OCI-LY7 (cell line): ENCODE measurements at regions not wholly inside any gene's neighbourhood (a gene's known extent, or its start where the extent isn't known, plus 50 kb on each side); places are given as distances from the start of the nearest gene placed in this dataset.

Source experiments
- EZH2phosphoT487 ChIP-seq: fragments of 200-600 bp; sonication (generic); IDR thresholded peaks from 2 replicates; pipeline ENCODE4 v1.6.1; 2018; ENCODE audit warnings: low read depth, borderline replicate concordance, mild to moderate bottlenecking, mixed run types, antibody characterized with exemption, low read length, moderate library complexity, mixed read lengths
- TF ChIP-seq, protein P1 (sequence below): fragments of 200-600 bp; sonication (generic); conservative IDR thresholded peaks from 2 replicates; pipeline ENCODE4 v1.5.1; 2014; ENCODE audit warnings: mild to moderate bottlenecking, antibody characterized with exemption, low read length, moderate library complexity, mixed read lengths

GRCh38 chr5:2185646-2186471, 303.1 kb upstream of the IRX4 start:
- TF ChIP-seq, protein P1, sequence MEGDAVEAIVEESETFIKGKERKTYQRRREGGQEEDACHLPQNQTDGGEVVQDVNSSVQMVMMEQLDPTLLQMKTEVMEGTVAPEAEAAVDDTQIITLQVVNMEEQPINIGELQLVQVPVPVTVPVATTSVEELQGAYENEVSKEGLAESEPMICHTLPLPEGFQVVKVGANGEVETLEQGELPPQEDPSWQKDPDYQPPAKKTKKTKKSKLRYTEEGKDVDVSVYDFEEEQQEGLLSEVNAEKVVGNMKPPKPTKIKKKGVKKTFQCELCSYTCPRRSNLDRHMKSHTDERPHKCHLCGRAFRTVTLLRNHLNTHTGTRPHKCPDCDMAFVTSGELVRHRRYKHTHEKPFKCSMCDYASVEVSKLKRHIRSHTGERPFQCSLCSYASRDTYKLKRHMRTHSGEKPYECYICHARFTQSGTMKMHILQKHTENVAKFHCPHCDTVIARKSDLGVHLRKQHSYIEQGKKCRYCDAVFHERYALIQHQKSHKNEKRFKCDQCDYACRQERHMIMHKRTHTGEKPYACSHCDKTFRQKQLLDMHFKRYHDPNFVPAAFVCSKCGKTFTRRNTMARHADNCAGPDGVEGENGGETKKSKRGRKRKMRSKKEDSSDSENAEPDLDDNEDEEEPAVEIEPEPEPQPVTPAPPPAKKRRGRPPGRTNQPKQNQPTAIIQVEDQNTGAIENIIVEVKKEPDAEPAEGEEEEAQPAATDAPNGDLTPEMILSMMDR: no peak
- no peak for TF ChIP-seq EZH2phosphoT487
